GM18498 (cell line): ENCODE measurements at regions not wholly inside any gene's neighbourhood (a gene's known extent, or its start where the extent isn't known, plus 50 kb on each side); places are given as distances from the start of the nearest gene placed in this dataset.
"Not testable (repeated sequence)": the region's sequence is repeated elsewhere in the genome, so short reads cannot be mapped to it uniquely, and the experiment has no call there.

Source experiments
- ATAC-seq: cut with Tn5 transposase; IDR thresholded peaks from one replicate; pipeline ENCODE4 v1.9.1; 2021; ENCODE audit warnings: mild to moderate bottlenecking, moderate library complexity; ENCODE audit not compliant: unreplicated experiment

DNA sequence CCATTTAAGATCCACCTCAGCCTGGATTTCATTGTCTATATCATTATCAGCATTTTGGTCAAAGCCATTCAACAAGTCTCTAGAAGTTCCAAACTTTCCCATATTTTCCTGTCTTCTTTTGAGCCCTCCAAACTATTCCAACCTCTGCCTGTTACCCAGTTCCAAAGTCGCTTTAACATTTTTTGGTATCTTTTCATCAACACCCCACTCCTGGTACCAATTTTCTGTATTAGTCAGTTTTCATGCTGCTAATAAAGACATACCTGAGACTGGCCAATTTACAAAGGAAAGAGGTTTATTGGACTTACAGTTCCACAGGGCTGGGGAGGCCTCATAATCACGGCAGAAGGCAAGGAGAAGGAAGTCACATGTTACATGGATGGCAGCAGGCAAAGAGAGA, 982.9 kb downstream of the TAF11L14 start:
- not testable (repeated sequence) for ATAC-seq

DNA sequence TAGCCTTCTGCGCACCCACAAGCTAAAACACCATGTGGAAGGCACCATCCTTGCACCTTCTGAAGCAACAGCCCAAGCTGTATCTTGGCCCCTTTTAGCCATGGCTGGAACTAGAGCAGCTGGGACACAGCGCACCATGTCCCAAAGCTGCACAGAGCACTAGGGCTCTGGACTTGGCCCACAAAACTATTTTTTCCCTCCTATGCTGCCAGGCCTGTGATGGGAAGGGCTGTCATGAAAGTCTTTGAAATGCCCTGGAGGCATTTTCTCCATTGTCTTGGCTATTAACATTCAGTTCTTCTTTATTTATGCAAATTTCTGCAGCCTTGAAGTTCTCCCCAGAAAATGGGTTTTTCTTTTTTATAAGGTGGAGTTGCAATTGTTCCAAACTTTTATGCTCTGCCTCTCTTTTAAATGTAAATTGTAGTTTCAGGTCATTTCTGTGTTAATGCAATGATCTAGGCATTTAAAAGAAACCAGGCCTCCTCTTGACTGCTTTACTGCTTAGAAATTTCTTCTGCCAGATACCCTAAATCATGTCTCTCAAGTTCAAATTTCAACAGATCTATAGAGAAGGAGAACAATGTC, 996.3 kb downstream of the TAF11L14 start:
- no peak for ATAC-seq

DNA sequence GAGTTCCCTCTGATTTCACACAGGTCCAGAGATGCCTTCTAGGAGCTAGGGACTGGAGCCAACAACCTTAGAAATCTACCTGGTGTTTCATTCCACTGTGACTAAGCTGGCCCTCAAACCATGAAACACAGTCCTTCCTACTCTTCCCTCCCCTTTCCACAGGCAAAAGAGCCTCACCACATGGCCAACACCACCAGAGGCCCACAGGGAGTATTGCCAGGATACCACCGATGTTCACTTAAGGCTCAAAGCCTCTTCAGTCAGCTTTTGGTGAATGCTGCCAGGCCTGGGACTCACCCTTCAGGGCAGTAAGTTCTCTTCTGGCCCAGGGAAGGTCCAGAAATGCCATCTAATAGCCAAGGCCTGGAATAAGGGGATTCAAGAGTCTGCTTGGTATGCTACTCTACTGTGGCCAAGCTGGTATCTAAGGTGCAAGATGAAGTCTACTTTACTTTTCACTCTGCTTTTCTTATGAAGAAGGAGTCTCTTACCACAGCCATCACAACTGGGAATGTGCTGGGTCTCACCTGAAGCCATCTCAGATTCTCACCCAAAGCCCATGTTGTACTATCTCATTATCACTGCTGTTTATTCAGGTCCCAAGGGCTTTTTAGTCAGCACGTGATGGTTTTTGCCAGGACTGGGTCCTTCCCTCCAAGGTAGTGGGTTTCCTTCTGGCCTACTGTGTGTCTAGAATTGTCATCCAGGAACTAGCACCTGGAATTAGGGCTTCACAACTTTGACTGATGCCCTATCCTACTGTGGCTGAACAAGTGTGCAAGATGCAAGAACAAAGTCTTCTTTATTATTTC, 1018.4 kb downstream of the TAF11L14 start:
- ATAC-seq = no peak

DNA sequence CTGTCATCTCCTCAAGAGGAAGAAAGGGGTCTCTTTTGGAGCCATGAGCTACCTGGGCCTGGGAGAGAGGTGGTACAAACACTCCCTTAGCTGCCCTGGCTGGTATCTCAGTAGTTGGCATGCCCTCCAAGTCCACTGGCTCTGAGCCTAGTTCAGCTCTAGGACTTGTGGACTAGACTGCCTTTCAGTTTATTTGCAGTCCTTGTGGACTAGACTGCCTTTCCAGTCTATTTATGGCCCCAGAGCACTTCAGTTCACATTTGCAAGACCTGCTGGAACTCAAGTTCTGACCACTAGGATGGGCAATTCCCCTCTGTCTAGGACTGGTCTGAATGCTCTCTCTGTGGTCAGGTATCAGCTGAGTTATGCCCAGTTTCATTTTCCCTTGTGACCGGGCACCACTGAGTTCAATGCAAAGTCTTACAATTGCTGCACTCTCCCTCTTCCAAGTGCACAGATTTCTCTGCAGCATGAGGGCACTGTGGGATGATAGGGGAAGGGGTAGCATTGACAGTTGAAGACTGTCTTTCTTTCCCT, 1019.0 kb downstream of the TAF11L14 start:
- peak; percentile 93 for ATAC-seq

DNA sequence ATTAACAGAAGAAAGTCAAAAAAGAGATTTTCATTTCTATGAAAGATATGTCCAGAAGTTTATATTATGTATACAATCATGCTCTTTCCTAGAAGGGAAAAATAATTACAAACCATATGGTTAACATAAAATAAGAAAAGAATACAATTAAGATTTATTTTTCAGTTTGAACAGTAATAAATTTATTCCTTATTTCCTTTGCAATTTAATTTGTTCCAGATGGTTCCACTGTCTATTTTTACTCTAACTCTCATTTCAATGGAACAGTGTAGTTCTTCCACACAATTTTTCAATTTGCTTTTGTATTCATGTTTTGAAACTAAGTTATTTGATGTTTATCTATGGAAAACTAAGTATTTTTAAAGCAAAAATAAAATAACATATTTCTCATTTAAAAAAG, 1026.3 kb downstream of the TAF11L14 start:
- ATAC-seq = no peak

DNA sequence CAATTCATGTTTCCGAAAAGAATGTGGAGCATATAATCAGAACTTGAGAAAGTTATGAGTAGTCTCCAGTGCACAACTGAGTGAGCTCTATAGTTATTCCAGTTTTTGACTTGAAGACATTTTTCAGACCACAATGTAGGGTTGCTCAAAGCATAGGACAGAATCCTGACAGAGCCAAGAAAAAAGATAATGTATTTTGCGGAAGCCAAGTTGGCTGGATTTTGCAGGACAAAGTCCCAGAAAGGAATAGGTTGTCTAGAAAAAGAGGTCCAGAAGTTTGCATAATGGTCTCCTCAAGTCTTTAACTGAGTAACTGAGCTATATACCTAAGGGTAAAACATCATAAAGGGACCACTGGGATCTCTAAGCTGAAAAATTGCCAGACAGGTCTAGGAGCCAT, 1028.0 kb downstream of the TAF11L14 start:
- ATAC-seq = no peak

DNA sequence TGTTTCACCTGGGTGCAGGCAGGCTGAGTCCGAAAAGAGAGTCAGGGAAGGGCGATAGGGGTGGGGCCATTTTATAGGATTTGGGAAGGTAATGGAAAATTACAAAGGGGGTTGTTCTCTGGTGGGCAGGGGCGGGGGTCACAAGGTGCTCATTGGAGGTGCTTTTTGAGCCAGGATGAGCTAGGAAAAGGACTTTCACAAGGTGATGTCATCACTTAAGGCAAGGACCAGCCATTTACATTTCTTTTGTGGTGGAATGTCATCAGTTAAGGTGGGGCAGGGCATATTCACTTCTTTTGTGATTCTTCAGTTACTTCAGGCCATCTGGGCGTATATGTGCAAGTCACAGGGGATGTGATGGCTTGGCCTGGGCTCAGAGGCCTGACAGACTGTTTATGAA, 1040.0 kb downstream of the TAF11L14 start:
- ATAC-seq = not testable (repeated sequence)

DNA sequence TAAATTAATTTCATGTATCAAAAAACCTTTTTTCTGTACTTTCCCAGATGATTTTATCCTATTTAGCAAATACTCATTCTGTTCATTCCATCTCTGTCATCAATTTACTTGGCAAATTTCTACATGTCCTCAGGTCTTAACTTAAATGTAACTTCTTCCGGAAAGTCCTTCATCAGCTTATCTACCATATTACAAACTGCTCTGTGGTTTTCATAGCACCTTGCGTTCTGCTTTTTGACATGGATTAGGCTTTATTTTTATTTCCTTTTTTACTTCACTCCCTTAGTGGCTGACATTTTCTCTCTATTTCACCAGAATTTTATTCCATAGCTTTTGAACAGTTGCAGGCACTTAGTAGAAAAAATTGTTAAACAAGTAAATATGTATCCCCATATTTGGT, 1040.8 kb downstream of the TAF11L14 start:
- ATAC-seq = no peak

DNA sequence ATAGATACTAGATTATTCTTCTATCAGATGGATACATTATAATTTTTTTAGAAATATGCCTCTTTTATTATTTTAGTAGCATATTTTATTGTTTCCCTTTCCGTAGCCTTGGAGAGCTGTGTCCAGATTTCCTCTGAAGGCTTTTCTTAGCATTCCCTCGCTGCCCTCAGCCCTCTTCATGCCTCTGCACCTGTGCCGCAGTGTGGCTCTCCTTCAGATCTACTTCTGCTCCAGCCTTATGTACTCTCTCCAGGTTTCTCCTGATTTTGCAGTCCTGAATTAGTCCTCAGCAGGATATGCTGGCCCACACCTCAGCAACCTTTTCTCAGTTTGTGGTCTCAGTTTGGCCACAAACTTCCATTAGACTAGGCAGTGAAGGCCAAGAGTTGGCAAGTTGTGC, 1052.0 kb downstream of the TAF11L14 start:
- no peak for ATAC-seq

DNA sequence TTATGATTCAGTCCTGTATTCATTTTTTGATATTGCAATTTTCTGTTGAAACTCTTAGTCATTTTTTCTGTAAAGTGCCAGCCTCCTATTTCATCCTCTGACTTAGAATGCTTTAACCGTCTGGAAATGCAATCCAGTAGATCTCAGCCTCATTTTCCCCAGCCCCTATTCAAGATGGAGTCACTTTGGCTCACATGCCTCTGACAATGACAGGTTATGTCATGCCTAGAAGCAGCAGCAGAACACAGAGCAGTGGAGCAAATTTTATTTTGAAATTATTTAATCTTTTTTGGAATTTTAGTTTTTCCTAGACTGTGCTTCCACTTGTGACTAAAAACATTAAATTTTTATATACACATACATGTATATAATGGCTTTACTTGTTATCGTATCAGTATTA, 1053.2 kb downstream of the TAF11L14 start:
- no peak for ATAC-seq

DNA sequence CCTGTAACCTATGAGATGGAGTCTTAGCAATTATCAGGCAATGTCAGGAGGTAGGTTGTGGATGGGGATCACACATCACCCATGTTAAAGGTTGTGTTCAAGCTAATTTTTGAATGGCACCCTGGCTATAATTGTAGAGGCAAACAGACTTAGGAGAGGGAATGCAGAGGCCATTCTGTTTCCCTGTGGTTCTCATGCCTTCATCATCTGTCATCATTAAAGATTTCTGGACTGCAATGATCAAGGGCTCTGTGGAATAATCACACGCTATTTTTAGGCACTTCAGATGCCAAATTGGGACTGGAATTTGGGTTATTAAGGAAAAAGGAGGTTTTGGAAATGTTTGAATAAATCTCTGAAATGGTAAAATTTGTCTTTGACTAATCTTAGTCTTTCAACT, 1065.4 kb downstream of the TAF11L14 start:
- ATAC-seq = no peak

DNA sequence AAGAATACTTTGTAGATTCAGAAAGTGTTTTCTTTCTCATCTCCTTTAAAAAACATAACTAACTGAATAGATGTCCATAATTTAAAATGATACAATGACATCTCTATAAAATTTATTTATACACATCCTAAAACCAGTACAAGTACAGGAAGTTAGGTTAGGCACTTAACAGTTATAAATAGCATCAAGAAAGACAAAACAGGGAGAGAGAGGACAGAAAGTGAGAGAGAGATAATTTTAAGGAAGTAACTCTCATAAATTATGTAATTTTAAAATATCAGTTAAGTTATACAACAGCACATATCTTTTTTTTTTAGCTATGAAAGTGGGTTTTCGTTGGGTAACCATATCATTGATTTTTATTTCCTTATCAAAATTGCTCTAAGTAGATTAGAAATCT, 1068.6 kb downstream of the TAF11L14 start:
- ATAC-seq = no peak

DNA sequence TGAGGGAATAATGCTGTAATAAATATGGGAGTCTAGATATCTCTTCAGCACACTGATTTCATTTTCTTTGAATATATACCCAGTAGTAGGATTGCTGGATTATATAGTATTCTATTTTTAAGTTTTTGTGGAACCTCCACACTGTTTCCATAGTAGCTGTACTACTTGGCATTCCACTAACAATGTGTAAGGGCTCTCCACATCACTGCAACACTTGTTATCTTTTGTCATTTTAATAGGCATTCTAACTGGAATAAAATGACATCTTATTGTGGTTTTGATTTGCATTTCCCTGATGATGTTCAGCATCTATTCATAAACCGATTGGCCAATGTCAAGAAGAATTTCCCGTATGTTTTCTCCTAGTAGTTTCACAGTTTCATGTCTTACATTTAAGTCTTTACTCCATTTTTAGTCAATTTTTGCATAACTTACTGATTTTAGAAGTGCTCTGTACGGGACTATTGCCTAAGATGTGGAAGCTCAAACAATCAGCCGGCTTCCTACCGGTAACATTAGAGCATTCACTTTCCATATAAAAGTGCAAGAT, 1078.8 kb downstream of the TAF11L14 start:
- no peak for ATAC-seq

DNA sequence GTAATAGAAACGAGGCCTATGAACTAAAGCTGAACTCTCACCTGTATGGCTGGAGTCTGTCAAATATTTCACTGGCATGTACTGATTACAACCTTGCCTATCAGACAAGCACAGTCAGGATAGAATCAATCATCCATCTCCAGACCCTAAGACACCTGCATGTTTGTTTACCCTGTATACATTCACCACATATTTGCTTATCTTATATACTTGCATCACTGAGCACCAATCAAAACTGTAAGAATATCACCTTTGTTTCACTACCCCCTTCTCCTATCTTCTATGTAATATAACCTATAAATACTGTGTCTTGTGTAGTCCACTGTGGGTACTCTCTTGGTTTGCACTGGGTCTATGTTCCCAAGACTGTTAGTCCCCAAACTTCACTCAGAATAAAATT, 1085.7 kb downstream of the TAF11L14 start:
- ATAC-seq = no peak

DNA sequence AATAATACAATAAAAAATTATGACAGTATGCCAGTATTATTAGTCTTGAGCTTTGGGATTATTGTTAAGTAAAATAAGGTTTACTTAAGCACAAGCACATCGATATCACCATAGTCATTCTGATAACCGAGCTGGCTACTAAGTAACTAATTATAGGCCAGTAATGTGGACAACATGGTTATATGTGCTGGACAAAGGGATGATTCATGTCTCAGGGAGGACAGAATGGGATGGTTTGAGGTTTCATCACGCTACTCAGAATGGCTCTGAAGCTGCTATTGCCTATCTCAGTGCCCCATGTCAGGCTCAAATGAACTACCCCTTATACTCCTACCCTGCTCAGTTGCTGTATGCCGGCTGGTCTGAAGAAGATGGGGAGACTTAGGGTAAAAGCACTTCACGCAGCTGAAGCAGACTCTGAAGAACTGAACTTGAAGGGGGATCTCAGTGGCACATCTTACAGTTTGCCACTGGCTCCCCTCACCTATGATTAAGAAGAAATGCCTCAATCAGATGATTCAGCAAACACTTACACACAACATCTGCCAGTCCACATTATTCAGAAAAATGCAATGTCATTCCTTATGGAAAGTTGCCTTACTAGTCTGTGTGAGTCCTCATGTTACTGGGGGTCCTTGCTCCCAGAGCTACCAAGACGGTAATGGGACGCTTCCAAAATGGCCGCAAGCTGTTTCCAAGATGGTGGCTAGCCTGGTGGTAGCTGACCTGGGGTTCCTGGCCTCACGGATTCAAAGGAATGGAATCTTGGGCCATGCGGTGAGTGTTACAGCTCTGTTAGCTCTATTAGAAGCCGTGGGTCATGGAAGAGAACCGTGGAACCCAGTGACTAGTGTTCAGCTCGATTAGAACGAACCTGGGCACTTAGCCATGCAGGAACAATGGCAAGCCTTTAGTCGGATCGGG, 1098.6 kb downstream of the TAF11L14 start:
- no peak for ATAC-seq

DNA sequence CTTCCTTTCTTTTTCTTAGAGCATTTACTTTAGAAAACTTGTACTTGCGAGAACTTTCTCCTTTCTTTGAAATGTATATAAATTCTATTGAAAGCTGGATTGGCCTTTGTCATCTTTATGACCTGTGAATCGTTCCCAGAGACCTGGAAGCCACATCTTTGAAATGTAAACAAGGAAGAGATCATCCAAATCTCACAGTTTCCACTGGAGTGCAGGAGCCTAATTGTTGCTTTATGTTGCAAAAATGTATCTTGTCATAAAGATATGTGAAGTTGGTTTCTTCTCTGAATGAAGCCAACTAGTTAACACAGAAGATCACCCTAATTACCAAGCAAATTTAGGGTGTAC, 1101.8 kb downstream of the TAF11L14 start:
- ATAC-seq = no peak

DNA sequence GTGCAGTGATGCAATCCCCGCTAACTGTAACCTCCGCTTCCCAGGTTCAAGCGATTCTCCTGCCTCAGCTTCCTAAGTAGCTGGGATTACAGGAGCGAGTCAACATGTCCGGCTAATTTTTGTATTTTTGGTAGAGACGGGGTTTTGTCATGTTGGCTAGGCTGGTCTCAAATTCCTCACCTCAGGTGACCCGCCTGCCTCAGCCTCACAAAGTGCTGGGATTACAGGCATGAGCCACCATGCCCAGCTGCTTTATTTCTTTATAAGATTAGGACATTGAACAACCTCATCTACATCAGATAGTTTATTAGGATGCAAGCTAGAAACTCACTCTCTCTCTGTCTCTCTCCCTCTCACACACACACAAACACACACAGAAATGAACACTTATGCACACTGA, 1102.5 kb downstream of the TAF11L14 start:
- not testable (repeated sequence) for ATAC-seq

DNA sequence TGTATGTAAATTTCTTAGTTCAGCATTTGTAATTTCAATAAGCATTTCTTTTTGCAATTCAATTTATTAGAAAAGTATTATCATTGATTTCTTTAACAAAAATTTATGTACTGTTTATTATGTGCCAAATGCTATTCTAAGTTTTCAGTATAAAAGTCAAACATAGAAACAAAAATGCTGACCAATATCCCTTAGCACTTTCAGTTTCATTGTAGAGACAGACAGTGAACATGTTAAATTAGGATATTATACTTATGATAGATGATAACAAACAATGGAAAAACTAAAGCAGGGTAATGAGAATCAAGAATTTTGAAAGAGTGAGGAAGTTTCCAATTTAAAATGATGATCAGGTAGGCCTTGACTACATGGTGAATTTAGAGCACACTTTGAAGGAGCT, 1106.0 kb downstream of the TAF11L14 start:
- ATAC-seq = no peak

DNA sequence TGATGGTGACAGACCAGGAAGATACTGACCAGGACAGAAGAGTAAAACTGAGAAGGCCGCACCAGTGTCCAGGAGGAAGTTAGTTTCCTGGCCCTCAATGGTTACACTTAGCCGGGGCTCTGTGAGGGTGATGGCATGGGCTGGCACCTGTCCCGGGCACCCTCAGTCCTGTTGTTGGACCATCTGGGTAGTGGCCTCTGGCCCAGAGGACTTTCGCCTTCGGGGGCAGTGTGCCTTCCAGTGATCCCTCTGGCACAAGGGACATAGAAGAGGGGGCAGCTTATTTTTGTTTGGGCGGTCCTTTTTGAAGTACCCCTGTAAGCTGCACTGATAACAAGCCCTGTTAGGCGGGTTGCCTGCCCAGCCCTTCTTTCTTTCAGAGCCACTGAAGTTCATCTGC, 1108.6 kb downstream of the TAF11L14 start:
- no peak for ATAC-seq

DNA sequence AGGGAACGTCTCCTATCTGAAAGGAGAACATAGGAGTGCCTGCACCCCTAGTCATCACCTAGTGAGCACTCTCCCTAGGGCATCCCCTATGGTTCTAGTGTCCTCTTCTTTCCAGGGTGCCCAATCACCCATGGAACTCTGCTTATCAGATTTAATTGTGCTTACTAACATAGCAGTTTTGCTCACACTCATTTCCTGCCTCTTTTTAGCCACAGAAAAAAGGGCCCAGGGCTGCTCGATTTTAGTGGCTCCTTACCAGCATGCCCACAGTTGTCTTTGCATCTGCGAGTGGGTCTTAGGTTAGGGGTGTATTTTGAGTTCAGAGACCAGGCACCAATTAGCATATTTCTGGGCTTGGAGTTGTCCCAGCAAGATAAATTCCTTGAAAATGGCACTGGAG, 1110.2 kb downstream of the TAF11L14 start:
- ATAC-seq = peak; percentile 7
